ENCODE measurements at regions not wholly inside any gene's neighbourhood (a gene's known extent, or its start where the extent isn't known, plus 50 kb on each side); places are given as distances from the start of the nearest gene placed in this dataset.

DNA sequence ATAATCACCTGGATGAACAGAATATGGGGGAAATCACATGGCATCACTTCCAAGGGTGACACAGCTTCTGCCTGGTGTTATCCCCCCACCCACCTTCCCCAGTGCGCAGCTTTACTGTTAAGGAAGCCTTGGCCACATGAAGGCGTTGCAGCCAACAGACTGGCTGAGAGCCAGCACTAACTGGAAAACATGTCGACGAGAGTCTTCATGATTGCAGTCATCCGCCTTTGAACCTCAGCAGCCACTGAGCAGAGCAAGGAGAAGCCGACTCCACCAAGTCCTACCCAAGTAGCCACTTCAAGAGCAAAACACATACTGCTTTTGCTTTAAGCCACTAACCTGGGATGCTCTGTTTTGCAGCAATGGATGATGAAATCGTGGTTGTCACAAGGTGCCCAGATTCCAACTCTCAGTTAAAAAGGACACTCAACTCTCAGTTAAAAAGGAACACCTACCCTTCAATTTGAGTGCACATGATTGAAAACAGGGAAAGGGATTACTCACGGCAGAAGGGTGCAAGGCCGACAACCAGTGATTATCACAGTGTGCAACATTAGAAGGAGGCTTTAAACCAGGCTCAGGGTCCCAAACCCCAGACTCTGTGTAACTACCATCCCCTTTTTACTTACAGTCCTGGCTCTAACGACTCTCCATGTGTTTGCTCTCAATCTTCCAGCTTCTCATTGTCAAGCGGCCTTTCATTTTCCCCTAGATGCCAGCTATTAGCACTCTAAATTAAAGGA is 149.1 kb downstream of the KLF12 start:
- Mint-ChIP-seq H3K9me3 (ENCODE audit: insufficient read depth) (no peaks in the 10 kb centered on the region), H3K4me1 (ENCODE audit: low read depth) (peaks cover 36% of the 10 kb centered on the region), H3K27ac (peak overlapping the region; percentile 85), H3K27me3 (ENCODE audit: low read depth) (no peaks in the 10 kb centered on the region), H3K4me3 (peak overlapping the region; percentile 66), H3K36me3 (ENCODE audit: low read depth) (peaks cover 11% of the 10 kb centered on the region)
- DNase-seq, result peak; percentile 71
- POLR2A ChIA-PET, result interaction anchor here (0.6 to 1.2 kb wide), 2 partner anchors 41 to 297 kb away, joined by 3 read pairs; no protein-coding TSS in a partner anchor
- ATAC-seq, result peak; percentile 85
- CTCF ChIA-PET, result interaction anchor here (0.7 to 2.7 kb wide), 9 partner anchors 10 to 302 kb away, joined by 3 to 13 read pairs (median 3); no protein-coding TSS in a partner anchor

DNA sequence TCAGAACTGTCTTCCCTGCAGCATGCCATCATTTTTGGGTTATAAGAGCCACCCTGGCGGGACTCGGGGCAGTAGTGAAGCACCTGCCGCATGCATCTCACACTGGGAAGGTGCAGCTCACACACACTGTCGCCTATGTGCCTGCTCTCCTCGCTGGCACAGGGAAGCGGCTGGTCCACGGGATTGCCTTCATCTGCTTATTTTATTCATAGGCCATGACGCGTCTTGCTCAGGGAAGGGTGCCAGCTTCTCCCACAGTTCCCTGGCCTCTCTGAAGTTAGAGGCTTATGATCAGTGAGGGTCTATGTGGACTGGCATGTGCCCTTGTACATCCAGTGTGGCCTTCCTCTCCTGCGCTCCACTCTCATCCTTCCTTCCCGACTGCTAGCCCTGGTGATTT is 150.0 kb downstream of the KLF12 start:
- Mint-ChIP-seq H3K27ac (peak overlapping the region; percentile 85), H3K9me3 (ENCODE audit: insufficient read depth) (no peaks in the 10 kb centered on the region), H3K4me3 (no peak overlapping the region), H3K36me3 (ENCODE audit: low read depth) (peaks cover 8% of the 10 kb centered on the region), H3K4me1 (ENCODE audit: low read depth) (peaks cover 33% of the 10 kb centered on the region), H3K27me3 (ENCODE audit: low read depth) (no peaks in the 10 kb centered on the region)
- no peak for ATAC-seq
- DNase-seq, result no peak
- CTCF ChIA-PET, result interaction anchor here (0.6 to 2.7 kb wide), 2 partner anchors 103 to 303 kb away, joined by 3 to 13 read pairs; no protein-coding TSS in a partner anchor
- POLR2A ChIA-PET, result interaction anchor here (0.6 to 1.2 kb wide), 2 partner anchors 42 to 298 kb away, joined by 3 read pairs; no protein-coding TSS in a partner anchor

DNA sequence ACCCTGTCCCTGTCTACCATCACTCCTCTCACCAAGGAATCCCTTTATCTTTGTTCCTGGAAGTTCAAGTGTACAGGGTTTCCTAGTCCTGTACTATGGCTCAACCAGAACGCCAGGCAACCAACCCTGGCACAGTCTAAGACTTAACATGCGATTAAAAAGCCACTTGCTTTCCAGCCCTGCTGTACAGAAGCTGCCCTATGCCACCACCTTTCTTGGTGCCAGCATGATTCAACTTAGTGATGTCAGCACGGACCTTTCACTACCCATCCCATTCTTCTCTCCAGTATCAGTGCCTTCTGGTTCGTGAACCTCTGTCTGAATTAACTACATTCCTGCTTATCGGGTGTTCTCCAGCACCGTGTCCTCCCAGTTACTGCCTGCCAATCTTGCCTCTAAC is 151.1 kb downstream of the KLF12 start:
- POLR2A ChIA-PET, result no interaction called here
- CTCF ChIA-PET, result interaction anchor here (0.5 kb wide), 1 partner anchor 129 kb away, joined by 3 read pairs; no protein-coding TSS in a partner anchor
- ATAC-seq, result no peak
- H3K27ac Mint-ChIP-seq, result no peak overlapping the region
- no peak overlapping the region for H3K4me3 Mint-ChIP-seq
- peaks cover 10% of the 10 kb centered on the region for H3K36me3 Mint-ChIP-seq (ENCODE audit: low read depth)
- no peaks in the 10 kb centered on the region for H3K27me3 Mint-ChIP-seq (ENCODE audit: low read depth)
- no peaks in the 10 kb centered on the region for H3K9me3 Mint-ChIP-seq (ENCODE audit: insufficient read depth)
- DNase-seq, result no peak
- peaks cover 30% of the 10 kb centered on the region for H3K4me1 Mint-ChIP-seq (ENCODE audit: low read depth)

GRCh38 chr13:73981595-73981994 is 152.6 kb downstream of the KLF12 start:
- ChIA-PET POLR2A (no interaction called here), CTCF (no interaction called here)
- no peak overlapping the region for H3K27ac Mint-ChIP-seq
- ATAC-seq (no peak), DNase-seq (no peak)
- peaks cover 19% of the 10 kb centered on the region for H3K36me3 Mint-ChIP-seq (ENCODE audit: low read depth)
- H3K27me3 Mint-ChIP-seq (ENCODE audit: low read depth), result no peaks in the 10 kb centered on the region
- H3K4me3 Mint-ChIP-seq, result no peak overlapping the region
- H3K9me3 Mint-ChIP-seq (ENCODE audit: insufficient read depth), result no peaks in the 10 kb centered on the region
- peaks cover 19% of the 10 kb centered on the region for H3K4me1 Mint-ChIP-seq (ENCODE audit: low read depth)

DNA sequence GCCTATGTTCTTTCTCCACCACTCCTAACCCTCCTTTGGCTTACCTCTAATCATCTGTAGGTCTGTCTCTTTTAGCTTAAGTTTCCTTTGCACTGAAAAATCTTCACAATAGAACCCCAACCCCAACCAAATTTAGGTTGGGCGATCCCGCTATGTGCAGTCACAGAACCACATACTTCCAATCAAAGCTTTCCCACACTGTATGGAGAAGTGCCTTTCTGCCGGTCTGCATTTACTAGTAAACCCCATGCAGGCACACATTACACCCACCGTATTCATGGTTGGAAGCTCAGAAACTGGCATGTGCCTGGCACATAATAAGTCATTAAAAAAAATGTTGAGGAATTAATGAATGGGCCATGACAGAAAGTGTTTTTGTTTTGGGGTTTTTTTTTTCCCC is 158.4 kb downstream of the KLF12 start:
- DNase-seq (no peak), ATAC-seq (no peak)
- Mint-ChIP-seq H3K27ac (no peak overlapping the region), H3K27me3 (ENCODE audit: low read depth) (no peaks in the 10 kb centered on the region), H3K36me3 (ENCODE audit: low read depth) (peaks cover 24% of the 10 kb centered on the region), H3K4me3 (no peak overlapping the region), H3K9me3 (ENCODE audit: insufficient read depth) (no peaks in the 10 kb centered on the region), H3K4me1 (ENCODE audit: low read depth) (peaks cover 13% of the 10 kb centered on the region)
- ChIA-PET CTCF (interaction anchor here (1.1 kb wide), 1 partner anchor 10 kb away, joined by 3 read pairs; no protein-coding TSS in a partner anchor), POLR2A (no interaction called here)

DNA sequence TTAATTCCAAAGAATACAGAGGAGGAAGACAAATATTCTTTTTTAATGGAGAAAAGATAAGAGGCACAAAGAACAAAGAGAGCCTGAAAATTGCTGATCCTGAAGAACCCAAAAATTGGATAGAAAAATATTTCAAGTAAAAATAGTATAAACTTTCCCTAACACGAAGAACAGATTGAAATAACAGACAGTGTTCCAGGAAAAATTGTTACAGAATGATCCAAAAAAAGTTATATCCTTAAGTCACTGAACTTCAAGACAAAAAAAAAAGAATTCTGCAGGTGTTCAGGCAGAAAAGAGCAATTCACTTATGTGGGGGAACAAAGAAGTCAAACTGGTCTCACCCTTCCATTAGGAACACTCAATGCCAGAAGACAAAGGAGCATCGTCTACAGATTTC is 160.2 kb downstream of the KLF12 start:
- H3K9me3 Mint-ChIP-seq (ENCODE audit: insufficient read depth), result no peaks in the 10 kb centered on the region
- no peaks in the 10 kb centered on the region for H3K27me3 Mint-ChIP-seq (ENCODE audit: low read depth)
- H3K36me3 Mint-ChIP-seq (ENCODE audit: low read depth), result peaks cover 28% of the 10 kb centered on the region
- POLR2A ChIA-PET, result no interaction called here
- ATAC-seq (no peak), DNase-seq (no peak)
- no peak overlapping the region for H3K4me3 Mint-ChIP-seq
- H3K4me1 Mint-ChIP-seq (ENCODE audit: low read depth), result peaks cover 13% of the 10 kb centered on the region
- CTCF ChIA-PET, result interaction anchor here (1.2 kb wide), 1 partner anchor 28 kb away, joined by 3 read pairs; no protein-coding TSS in a partner anchor
- no peak overlapping the region for H3K27ac Mint-ChIP-seq

DNA sequence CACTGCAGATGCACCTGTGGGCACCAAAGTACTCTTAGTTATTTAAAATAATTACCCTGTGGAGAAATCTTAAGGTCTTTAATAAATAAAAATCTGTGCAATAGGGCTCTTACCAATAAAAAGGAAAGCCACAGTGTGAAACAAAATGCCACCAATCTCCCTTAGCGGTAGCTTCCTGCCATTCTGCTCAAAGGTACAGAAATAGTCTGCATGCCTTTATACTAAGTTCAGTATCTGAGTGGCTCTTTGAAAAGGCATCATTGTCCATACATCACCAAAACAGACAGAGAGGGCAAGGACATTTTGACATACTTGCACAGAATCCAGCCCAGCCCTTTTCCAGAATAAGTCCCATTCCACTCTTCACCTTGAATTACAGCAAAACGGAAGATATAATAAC is 161.0 kb downstream of the KLF12 start:
- Mint-ChIP-seq H3K4me3 (no peak overlapping the region), H3K27me3 (ENCODE audit: low read depth) (no peaks in the 10 kb centered on the region), H3K9me3 (ENCODE audit: insufficient read depth) (no peaks in the 10 kb centered on the region), H3K36me3 (ENCODE audit: low read depth) (peaks cover 25% of the 10 kb centered on the region), H3K27ac (no peak overlapping the region), H3K4me1 (ENCODE audit: low read depth) (peaks cover 13% of the 10 kb centered on the region)
- ChIA-PET POLR2A (no interaction called here), CTCF (interaction anchor here (1.2 kb wide), 1 partner anchor 27 kb away, joined by 3 read pairs; no protein-coding TSS in a partner anchor)
- DNase-seq (no peak), ATAC-seq (no peak)

- POLR2A ChIA-PET, result no interaction called here
- no peaks in the 10 kb centered on the region for H3K9me3 Mint-ChIP-seq (ENCODE audit: insufficient read depth)
- CTCF ChIA-PET, result interaction anchor here (1.2 kb wide), 1 partner anchor 27 kb away, joined by 3 read pairs; no protein-coding TSS in a partner anchor
- ATAC-seq (no peak), DNase-seq (no peak)
- peaks cover 13% of the 10 kb centered on the region for H3K4me1 Mint-ChIP-seq (ENCODE audit: low read depth)
- H3K4me3 Mint-ChIP-seq, result no peak overlapping the region
- no peak overlapping the region for H3K27ac Mint-ChIP-seq
- no peaks in the 10 kb centered on the region for H3K27me3 Mint-ChIP-seq (ENCODE audit: low read depth)
- H3K36me3 Mint-ChIP-seq (ENCODE audit: low read depth), result peaks cover 19% of the 10 kb centered on the region
Measured at GRCh38 chr13:73972545-73972944, 161.7 kb downstream of the KLF12 start.

GRCh38 chr13:73971481-73971880 is 162.7 kb downstream of the KLF12 start:
- no peaks in the 10 kb centered on the region for H3K27me3 Mint-ChIP-seq (ENCODE audit: low read depth)
- DNase-seq, result no peak
- no peak for ATAC-seq
- POLR2A ChIA-PET, result no interaction called here
- H3K4me1 Mint-ChIP-seq (ENCODE audit: low read depth), result peaks cover 13% of the 10 kb centered on the region
- no peak overlapping the region for H3K4me3 Mint-ChIP-seq
- peaks cover 15% of the 10 kb centered on the region for H3K36me3 Mint-ChIP-seq (ENCODE audit: low read depth)
- CTCF ChIA-PET, result no interaction called here
- no peaks in the 10 kb centered on the region for H3K9me3 Mint-ChIP-seq (ENCODE audit: insufficient read depth)
- H3K27ac Mint-ChIP-seq, result no peak overlapping the region

- ATAC-seq (no peak), DNase-seq (no peak)
- H3K36me3 Mint-ChIP-seq (ENCODE audit: low read depth), result peaks cover 10% of the 10 kb centered on the region
- H3K27ac Mint-ChIP-seq, result no peak overlapping the region
- no peak overlapping the region for H3K4me3 Mint-ChIP-seq
- H3K27me3 Mint-ChIP-seq (ENCODE audit: low read depth), result no peaks in the 10 kb centered on the region
- CTCF ChIA-PET, result no interaction called here
- POLR2A ChIA-PET, result no interaction called here
- no peaks in the 10 kb centered on the region for H3K9me3 Mint-ChIP-seq (ENCODE audit: insufficient read depth)
- H3K4me1 Mint-ChIP-seq (ENCODE audit: low read depth), result peaks cover 13% of the 10 kb centered on the region
Measured at GRCh38 chr13:73970421-73971055, 163.7 kb downstream of the KLF12 start.

GRCh38 chr13:73967397-73968165 is 166.6 kb downstream of the KLF12 start:
- Mint-ChIP-seq H3K9me3 (ENCODE audit: insufficient read depth) (peaks cover 3% of the 10 kb centered on the region), H3K4me3 (no peak overlapping the region), H3K27me3 (ENCODE audit: low read depth) (no peaks in the 10 kb centered on the region), H3K27ac (no peak overlapping the region), H3K4me1 (ENCODE audit: low read depth) (peaks cover 2% of the 10 kb centered on the region), H3K36me3 (ENCODE audit: low read depth) (peaks cover 6% of the 10 kb centered on the region)
- CTCF ChIA-PET, result no interaction called here
- POLR2A ChIA-PET, result no interaction called here
- ATAC-seq (no peak), DNase-seq (no peak)

DNA sequence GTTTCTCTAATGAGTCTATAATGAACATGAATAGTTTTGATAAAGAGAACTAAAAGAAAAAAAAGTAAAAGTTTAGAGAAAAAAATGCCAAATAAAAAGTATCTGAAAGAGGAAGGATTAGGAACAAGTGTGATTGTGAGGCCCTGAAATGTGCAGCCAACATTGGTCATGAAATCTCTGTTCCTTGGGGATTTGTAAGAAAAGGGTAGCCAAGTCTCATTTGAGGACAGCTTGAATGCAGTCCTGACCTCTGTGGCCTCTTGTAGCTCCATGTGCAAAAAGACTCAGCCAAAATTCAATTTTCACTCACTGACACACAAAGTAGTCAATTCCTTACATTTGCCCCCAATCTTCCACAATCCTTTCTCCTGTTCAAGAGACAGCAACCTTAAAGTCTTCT is 167.9 kb downstream of the KLF12 start:
- Mint-ChIP-seq H3K4me3 (no peak overlapping the region), H3K4me1 (ENCODE audit: low read depth) (no peaks in the 10 kb centered on the region), H3K9me3 (ENCODE audit: insufficient read depth) (peaks cover 3% of the 10 kb centered on the region), H3K27me3 (ENCODE audit: low read depth) (no peaks in the 10 kb centered on the region), H3K27ac (no peak overlapping the region), H3K36me3 (ENCODE audit: low read depth) (peaks cover 14% of the 10 kb centered on the region)
- DNase-seq (no peak), ATAC-seq (no peak)
- ChIA-PET CTCF (no interaction called here), POLR2A (interaction anchor here (0.6 kb wide), 1 partner anchor 148 kb away, joined by 3 read pairs; no protein-coding TSS in a partner anchor)
